ENCODE measurements at regions not wholly inside any gene's neighbourhood (a gene's known extent, or its start where the extent isn't known, plus 50 kb on each side); places are given as distances from the start of the nearest gene placed in this dataset.

DNA sequence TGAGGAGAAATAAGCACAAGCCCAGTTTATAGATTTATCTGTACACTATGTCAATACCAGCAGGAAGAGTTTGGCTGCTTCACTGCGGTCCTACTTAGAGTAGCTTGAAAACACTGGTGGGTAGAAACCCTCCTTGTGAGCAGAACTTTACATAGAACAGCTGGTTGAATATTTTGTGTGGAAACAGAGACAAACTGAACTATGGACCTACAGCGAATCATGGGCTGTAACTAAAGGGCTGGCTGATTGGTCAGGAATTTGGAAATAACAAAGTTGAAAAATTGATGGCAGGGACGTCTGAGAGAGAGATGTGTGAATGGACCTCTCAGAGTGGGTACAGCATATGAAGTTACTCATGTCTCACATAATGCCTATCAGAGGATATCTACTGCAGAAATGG, 392.5 kb downstream of the MAN2A1 start:
- no peak for ATAC-seq (ENCODE audit: low FRiP score in 2 of 2)

DNA sequence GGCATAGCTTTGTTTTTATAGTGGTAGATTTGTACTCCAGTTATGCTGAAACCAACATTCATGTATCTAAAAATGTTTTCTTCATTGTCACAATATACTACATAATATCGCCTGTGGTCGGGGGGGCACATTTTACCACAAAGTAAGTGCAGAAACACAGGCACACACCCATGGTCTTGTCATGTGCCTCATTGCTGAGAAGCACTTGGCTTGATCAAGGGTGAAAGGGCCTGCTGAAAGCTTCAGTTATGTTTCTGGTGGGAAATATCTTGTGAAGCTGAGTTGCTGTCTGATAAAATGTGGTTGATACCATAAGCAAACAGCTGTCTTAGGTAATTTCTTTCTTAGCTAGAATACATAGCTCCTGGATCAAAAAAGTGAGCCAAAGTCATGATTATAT, 393.1 kb downstream of the MAN2A1 start:
- no peaks in the 10 kb centered on the region for H3K9me3 ChIP-seq
- H3K4me1 ChIP-seq, result no peaks in the 10 kb centered on the region
- no peak overlapping the region for H3K4me3 ChIP-seq
- no peaks in the 10 kb centered on the region for H3K36me3 ChIP-seq
- H3K27ac ChIP-seq, result no peak overlapping the region
- 94% methylated on average over 2 of the region's 2 CpGs for WGBS, 2 donors
- no peaks in the 10 kb centered on the region for H3K27me3 ChIP-seq
- ATAC-seq (ENCODE audit: low FRiP score in 2 of 2) (no peak), DNase-seq (no peak)
- TF ChIP-seq POLR2AphosphoS5 (IDR thresholded peaks at IDR 0.05) (no peak), POLR2A (IDR thresholded peaks at IDR 0.05) (no peak)
- TF ChIP-seq, protein P1, sequence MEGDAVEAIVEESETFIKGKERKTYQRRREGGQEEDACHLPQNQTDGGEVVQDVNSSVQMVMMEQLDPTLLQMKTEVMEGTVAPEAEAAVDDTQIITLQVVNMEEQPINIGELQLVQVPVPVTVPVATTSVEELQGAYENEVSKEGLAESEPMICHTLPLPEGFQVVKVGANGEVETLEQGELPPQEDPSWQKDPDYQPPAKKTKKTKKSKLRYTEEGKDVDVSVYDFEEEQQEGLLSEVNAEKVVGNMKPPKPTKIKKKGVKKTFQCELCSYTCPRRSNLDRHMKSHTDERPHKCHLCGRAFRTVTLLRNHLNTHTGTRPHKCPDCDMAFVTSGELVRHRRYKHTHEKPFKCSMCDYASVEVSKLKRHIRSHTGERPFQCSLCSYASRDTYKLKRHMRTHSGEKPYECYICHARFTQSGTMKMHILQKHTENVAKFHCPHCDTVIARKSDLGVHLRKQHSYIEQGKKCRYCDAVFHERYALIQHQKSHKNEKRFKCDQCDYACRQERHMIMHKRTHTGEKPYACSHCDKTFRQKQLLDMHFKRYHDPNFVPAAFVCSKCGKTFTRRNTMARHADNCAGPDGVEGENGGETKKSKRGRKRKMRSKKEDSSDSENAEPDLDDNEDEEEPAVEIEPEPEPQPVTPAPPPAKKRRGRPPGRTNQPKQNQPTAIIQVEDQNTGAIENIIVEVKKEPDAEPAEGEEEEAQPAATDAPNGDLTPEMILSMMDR (IDR thresholded peaks at IDR 0.05), result no peak

More for the DNA sequence above, 392.5 kb downstream of the MAN2A1 start:
- H3K4me1 ChIP-seq, result no peaks in the 10 kb centered on the region
- no peaks in the 10 kb centered on the region for H3K27me3 ChIP-seq
- TF ChIP-seq, protein P1 (IDR thresholded peaks at IDR 0.05), result no peak
- no peak for TF ChIP-seq POLR2AphosphoS5 (IDR thresholded peaks at IDR 0.05)
- no peak for TF ChIP-seq POLR2A (IDR thresholded peaks at IDR 0.05)
- no peak for TF ChIP-seq EP300 (IDR thresholded peaks at IDR 0.05)
- H3K27ac ChIP-seq, result no peak overlapping the region
- DNase-seq, result no peak
- no peak overlapping the region for H3K4me3 ChIP-seq
- WGBS, 2 donors, result 75 to 90% methylated on average over 3 of the region's 3 CpGs
- H3K36me3 ChIP-seq, result no peaks in the 10 kb centered on the region
- no peaks in the 10 kb centered on the region for H3K9me3 ChIP-seq

DNA sequence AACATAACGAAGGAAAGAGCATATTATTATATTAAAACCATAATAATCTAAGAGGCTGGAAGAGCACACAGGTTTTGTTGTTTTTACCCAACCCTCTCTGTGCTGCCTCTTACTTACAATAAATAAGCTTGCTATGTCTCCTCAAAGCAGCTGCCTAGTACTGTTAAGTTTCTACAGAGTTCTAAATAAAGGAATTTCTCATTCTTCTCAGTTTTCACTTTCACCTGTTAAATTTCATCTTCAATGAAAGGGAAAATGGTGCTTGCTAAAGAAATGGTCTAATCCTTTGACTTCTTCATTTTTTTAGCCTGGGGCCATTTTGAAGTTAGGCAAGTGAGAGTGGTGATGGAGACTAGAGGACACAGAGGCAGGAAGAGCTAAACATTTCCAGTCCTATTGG, 396.1 kb downstream of the MAN2A1 start:
- Histone ChIP-seq H3K9me3 (no peaks in the 10 kb centered on the region), H3K4me1 (no peaks in the 10 kb centered on the region), H3K36me3 (no peaks in the 10 kb centered on the region), H3K4me3 (no peak overlapping the region), H3K27me3 (no peaks in the 10 kb centered on the region), H3K27ac (no peak overlapping the region)
- DNase-seq (no peak), ATAC-seq (ENCODE audit: low FRiP score in 2 of 2) (no peak)
- 97 to 100% methylated on average over 1 of the region's 1 CpG for WGBS, 2 donors
- TF ChIP-seq POLR2A (IDR thresholded peaks at IDR 0.05), result no peak
- TF ChIP-seq POLR2AphosphoS5 (IDR thresholded peaks at IDR 0.05), result no peak
- TF ChIP-seq, protein P1 (IDR thresholded peaks at IDR 0.05), result no peak
- no peak for TF ChIP-seq EP300 (IDR thresholded peaks at IDR 0.05)

DNA sequence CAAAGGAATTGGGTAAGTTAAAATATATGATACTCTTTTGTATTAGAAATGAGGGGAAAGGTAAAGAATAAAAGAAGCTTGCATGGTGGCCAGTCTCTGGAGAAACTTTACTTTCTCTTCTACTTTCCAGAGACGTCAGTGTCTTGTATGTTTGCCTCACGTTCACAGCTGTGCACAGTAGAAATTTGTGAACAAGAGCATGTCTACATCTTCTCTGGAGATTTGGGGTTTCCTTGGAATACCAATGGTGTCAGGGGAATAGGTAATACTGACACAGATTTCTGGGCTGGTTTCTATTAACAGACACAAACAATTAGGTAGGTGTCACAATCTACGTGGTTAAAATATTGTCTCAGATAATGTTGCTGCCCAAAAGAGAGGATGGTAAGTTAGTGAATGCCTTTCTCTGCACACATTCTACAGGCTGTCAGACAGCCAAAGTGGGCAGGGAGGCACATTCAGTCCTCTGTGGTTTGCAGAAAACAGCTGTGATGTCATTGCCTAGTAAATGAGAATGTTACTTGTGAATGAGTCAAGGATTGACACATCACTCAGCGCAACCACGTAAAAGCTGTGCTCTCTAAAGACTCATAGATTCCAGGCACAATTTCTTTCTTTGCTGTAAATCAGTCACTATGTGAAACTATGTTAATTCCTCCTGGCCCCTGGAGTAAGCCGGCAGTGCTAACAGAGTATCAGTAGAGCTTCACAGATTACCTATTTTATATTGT, 397.1 kb downstream of the MAN2A1 start:
- Histone ChIP-seq H3K4me1 (no peaks in the 10 kb centered on the region), H3K4me3 (no peak overlapping the region), H3K27me3 (no peaks in the 10 kb centered on the region), H3K27ac (no peak overlapping the region), H3K9me3 (no peaks in the 10 kb centered on the region), H3K36me3 (no peaks in the 10 kb centered on the region)
- WGBS, 2 donors, result 52 to 58% methylated on average over 6 of the region's 6 CpGs
- ATAC-seq (ENCODE audit: low FRiP score in 2 of 2) (peak in 1 of 2 donors; percentile 80), DNase-seq (peak in 1 of 2 donors; percentile 20)
- TF ChIP-seq, protein P1 (IDR thresholded peaks at IDR 0.05), result no peak
- TF ChIP-seq POLR2A (IDR thresholded peaks at IDR 0.05) (no peak), EP300 (IDR thresholded peaks at IDR 0.05) (peak in 1 of 4 donors; percentile 66), POLR2AphosphoS5 (IDR thresholded peaks at IDR 0.05) (peak; percentile 15 to 21)

DNA sequence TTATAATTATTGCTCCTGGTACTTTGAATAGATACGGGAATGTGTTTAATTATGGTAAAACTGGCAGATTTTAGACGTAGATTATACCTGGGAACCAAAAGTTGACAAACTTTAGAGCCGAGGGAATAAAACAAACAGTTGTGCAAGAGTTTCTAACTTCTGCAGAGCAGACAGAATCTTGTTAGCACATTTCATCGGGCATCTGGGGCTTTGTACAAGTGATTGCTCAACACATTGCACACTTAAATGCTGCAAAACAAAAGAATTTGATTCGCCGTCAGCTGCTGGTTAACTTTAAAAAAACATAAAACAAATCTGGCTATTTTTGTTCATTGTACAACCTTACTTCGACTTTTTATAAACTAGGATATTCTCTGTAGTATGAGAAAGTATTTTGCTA, 398.1 kb downstream of the MAN2A1 start:
- no peaks in the 10 kb centered on the region for H3K27me3 ChIP-seq
- no peak for DNase-seq
- WGBS, 2 donors, result 37 to 51% methylated on average over 7 of the region's 7 CpGs
- TF ChIP-seq, protein P1 (IDR thresholded peaks at IDR 0.05), result no peak
- TF ChIP-seq POLR2AphosphoS5 (IDR thresholded peaks at IDR 0.05) (no peak), POLR2A (IDR thresholded peaks at IDR 0.05) (no peak), EP300 (IDR thresholded peaks at IDR 0.05) (no peak)
- no peak overlapping the region for H3K4me3 ChIP-seq
- H3K9me3 ChIP-seq, result no peaks in the 10 kb centered on the region
- H3K4me1 ChIP-seq, result no peaks in the 10 kb centered on the region
- H3K36me3 ChIP-seq, result no peaks in the 10 kb centered on the region
- ATAC-seq (ENCODE audit: low FRiP score in 2 of 2), result no peak
- H3K27ac ChIP-seq, result no peak overlapping the region
